Upper lobe of left lung (tissue), 4 donors: ENCODE measurements at regions not wholly inside any gene's neighbourhood (a gene's known extent, or its start where the extent isn't known, plus 50 kb on each side); places are given as distances from the start of the nearest gene placed in this dataset.

Experiments used
- CTCF ChIP-seq, 6 experiments: fragments of 450-650 bp in 4 of 6; fragments of 200-600 bp in 2 of 6; sonication (generic) in 2 of 6; IDR thresholded peaks; one replicate each; pipeline ENCODE4 v1.5.1; 2016 to 2019; ENCODE audit warnings: antibody characterized with exemption in 6 of 6
- EP300 ChIP-seq, 4 donors: sonication (generic); formaldehyde crosslinking; IDR thresholded peaks; one replicate each; pipeline ENCODE4 v1.5.1; 2017; ENCODE audit warnings: antibody characterized with exemption in 4 of 4, control low read depth in 2 of 4
- POLR2A ChIP-seq, 4 donors: fragments of 450-650 bp; IDR thresholded peaks; one replicate each; pipeline ENCODE4 v1.5.1; 2016 to 2017; ENCODE audit warnings: antibody characterized with exemption in 4 of 4, mild to moderate bottlenecking in 2 of 4
- POLR2AphosphoS5 ChIP-seq, 2 donors: sonication (generic); formaldehyde crosslinking; IDR thresholded peaks; one replicate each; pipeline ENCODE4 v1.5.1; 2017; ENCODE audit warnings: antibody characterized with exemption in 2 of 2

GRCh38 chr14:105711841-105712460, 185.6 kb downstream of the TMEM121 start:
- TF ChIP-seq CTCF (IDR thresholded peaks at IDR 0.05) (no peak), EP300 (IDR thresholded peaks at IDR 0.05) (no peak), POLR2A (IDR thresholded peaks at IDR 0.05) (no peak), POLR2AphosphoS5 (IDR thresholded peaks at IDR 0.05) (no peak)
